NCI-H2107 treated with DMSO at 0.1 percent for 48 hours (cell line): ENCODE measurements at regions not wholly inside any gene's neighbourhood (a gene's known extent, or its start where the extent isn't known, plus 50 kb on each side); places are given as distances from the start of the nearest gene placed in this dataset.

Experiments used
- DNase-seq: peaks from one replicate; lab custom pipeline; 2025; ENCODE audit not compliant: unreplicated experiment; lab: John Stamatoyannopoulos, UW

- DNase-seq = peak; percentile 71
These were observed 127.4 kb upstream of the DPYD start for GRCh38 chr1:98048244-98048643.

- no peak for DNase-seq
These were observed 126.3 kb upstream of the DPYD start for GRCh38 chr1:98047171-98047570.

- DNase-seq = no peak
These were observed 125.2 kb upstream of the DPYD start for GRCh38 chr1:98045767-98046641.

- DNase-seq = no peak
These were observed 124.5 kb upstream of the DPYD start for GRCh38 chr1:98045211-98045766.

- no peak for DNase-seq
These were observed 123.9 kb upstream of the DPYD start for GRCh38 chr1:98044766-98045165.

- DNase-seq = no peak
These were observed 123.3 kb upstream of the DPYD start for GRCh38 chr1:98044071-98044697.

GRCh38 chr1:98035602-98036002, 114.8 kb upstream of the DPYD start:
- peak; percentile 36 for DNase-seq

- DNase-seq = peak; percentile 70
These were observed 113.7 kb upstream of the DPYD start for GRCh38 chr1:98034505-98034904.

GRCh38 chr1:98032958-98033357, 112.1 kb upstream of the DPYD start:
- DNase-seq = no peak

GRCh38 chr1:98030976-98031375, 110.1 kb upstream of the DPYD start:
- DNase-seq = no peak

GRCh38 chr1:98030483-98030882, 109.6 kb upstream of the DPYD start:
- DNase-seq = no peak

GRCh38 chr1:98028800-98029199, 108.0 kb upstream of the DPYD start:
- no peak for DNase-seq

- no peak for DNase-seq
These were observed 106.4 kb upstream of the DPYD start for GRCh38 chr1:98027103-98027705.

- DNase-seq = no peak
These were observed 105.0 kb upstream of the DPYD start for GRCh38 chr1:98025858-98026257.

- no peak for DNase-seq
These were observed 100.3 kb upstream of the DPYD start for GRCh38 chr1:98021126-98021525.

GRCh38 chr1:98019747-98020146, 98.9 kb upstream of the DPYD start:
- DNase-seq = no peak

GRCh38 chr1:98018074-98018473, 97.2 kb upstream of the DPYD start:
- DNase-seq = no peak

GRCh38 chr1:98017184-98017583, 96.3 kb upstream of the DPYD start:
- DNase-seq = no peak

GRCh38 chr1:98008373-98008772, 87.5 kb upstream of the DPYD start:
- DNase-seq = no peak

GRCh38 chr1:98005326-98006010, 84.6 kb upstream of the DPYD start:
- DNase-seq = no peak

GRCh38 chr1:98003442-98003841, 82.6 kb upstream of the DPYD start:
- no peak for DNase-seq
